GM12875 (cell line): ENCODE measurements at regions not wholly inside any gene's neighbourhood (a gene's known extent, or its start where the extent isn't known, plus 50 kb on each side); places are given as distances from the start of the nearest gene placed in this dataset.

Experiments used
- H3K4me3 ChIP-seq: one replicate; pipeline ENCODE4 v1.5.1; 2011; ENCODE audit warnings: low read depth, low read length, control low read depth
- CTCF ChIP-seq: IDR thresholded peaks from 2 replicates; pipeline ENCODE4 v1.5.1; 2011; ENCODE audit warnings: low read depth, mild to moderate bottlenecking, control low read depth, inconsistent platforms, low read length, moderate library complexity, borderline replicate concordance; ENCODE audit not compliant: insufficient read depth

- TF ChIP-seq CTCF, result no peak
- H3K4me3 ChIP-seq, result no peak overlapping the region
Observed at GRCh38 chr5:12294151-12294550, 389.9 kb upstream of the CTNND2 start.

GRCh38 chr5:12292610-12293204, 388.5 kb upstream of the CTNND2 start:
- H3K4me3 ChIP-seq, result no peak overlapping the region
- TF ChIP-seq CTCF, result no peak

GRCh38 chr5:12284604-12285003, 380.4 kb upstream of the CTNND2 start:
- H3K4me3 ChIP-seq, result no peak overlapping the region
- TF ChIP-seq CTCF, result no peak

GRCh38 chr5:12277504-12278192, 373.4 kb upstream of the CTNND2 start:
- no peak overlapping the region for H3K4me3 ChIP-seq
- TF ChIP-seq CTCF, result no peak

- TF ChIP-seq CTCF, result no peak
Observed at GRCh38 chr5:12274236-12274635, 370.0 kb upstream of the CTNND2 start.

GRCh38 chr5:12272389-12272788, 368.1 kb upstream of the CTNND2 start:
- H3K4me3 ChIP-seq, result no peak overlapping the region
- no peak for TF ChIP-seq CTCF

More at GRCh38 chr5:12274236-12274635, 370.0 kb upstream of the CTNND2 start:
- no peak overlapping the region for H3K4me3 ChIP-seq

- TF ChIP-seq CTCF, result no peak
- no peak overlapping the region for H3K4me3 ChIP-seq
Observed at GRCh38 chr5:12270914-12271313, 366.7 kb upstream of the CTNND2 start.
